Fibroblast of lung (primary cell): ENCODE measurements at regions not wholly inside any gene's neighbourhood (a gene's known extent, or its start where the extent isn't known, plus 50 kb on each side); places are given as distances from the start of the nearest gene placed in this dataset.

Experiments
- DNase-seq, 2 donors: peaks; one replicate each; pipeline versions ENCODE4 v3.0.0 to v3.0.0-alpha.2; 2010; ENCODE audit warnings: low read depth in 2 of 2
- H2AFZ ChIP-seq: 2 replicates; pipeline ENCODE4 v1.5.1; 2012; ENCODE audit warnings: low read length, control low read depth, inconsistent platforms
- H3K27ac ChIP-seq: 2 replicates; pipeline ENCODE4 v1.5.1; 2011; ENCODE audit warnings: low read length, control low read depth; ENCODE audit not compliant: insufficient read depth
- H3K27me3 ChIP-seq: 2 replicates; pipeline ENCODE4 v1.5.1; 2011; ENCODE audit warnings: mild to moderate bottlenecking, low read length; ENCODE audit not compliant: control insufficient read depth, insufficient read depth
- H3K36me3 ChIP-seq: 2 replicates; pipeline ENCODE4 v1.5.1; 2011; ENCODE audit warnings: low read length; ENCODE audit not compliant: control insufficient read depth, insufficient read depth
- H3K4me1 ChIP-seq: 2 replicates; pipeline ENCODE4 v1.5.1; 2011; ENCODE audit warnings: low read length; ENCODE audit not compliant: control insufficient read depth, insufficient read depth; ENCODE audit errors: extremely low read depth
- H3K4me2 ChIP-seq: 2 replicates; pipeline ENCODE4 v1.5.1; 2011; ENCODE audit warnings: low read length, control low read depth; ENCODE audit not compliant: insufficient read depth; ENCODE audit errors: extremely low read depth
- H3K4me3 ChIP-seq, 4 experiments: fragments of 200-600 bp in 1 of 4; sonication (generic) in 1 of 4; replicated peaks in 1 of 4; 2 replicates each; pipeline ENCODE4 v1.5.1; 2011 to 2016; ENCODE audit warnings: low read length in 4 of 4, low read depth in 3 of 4, mild to moderate bottlenecking in 3 of 4, control low read depth in 2 of 4, inconsistent platforms in 1 of 4, mixed read lengths in 1 of 4; ENCODE audit not compliant: insufficient read depth in 1 of 4; ENCODE audit errors: control extremely low read depth in 1 of 4
- H3K79me2 ChIP-seq: 2 replicates; pipeline ENCODE4 v1.5.1; 2012; ENCODE audit warnings: mild to moderate bottlenecking, low read length, inconsistent platforms; ENCODE audit not compliant: control insufficient read depth, insufficient read depth
- H3K9ac ChIP-seq: 2 replicates; pipeline ENCODE4 v1.5.1; 2011; ENCODE audit warnings: mild to moderate bottlenecking, low read length, control low read depth; ENCODE audit not compliant: insufficient read depth
- H3K9me3 ChIP-seq: 2 replicates; pipeline ENCODE4 v1.5.1; 2012; ENCODE audit warnings: low read depth, low read length; ENCODE audit not compliant: control insufficient read depth, insufficient read depth
- H4K20me1 ChIP-seq: 2 replicates; pipeline ENCODE4 v1.5.1; 2011; ENCODE audit warnings: low read length; ENCODE audit not compliant: control insufficient read depth, insufficient read depth; ENCODE audit errors: extremely low read depth
- EZH2 ChIP-seq: IDR thresholded peaks from 2 replicates; pipeline ENCODE4 v1.5.1; 2012; ENCODE audit warnings: low read length, control low read depth, mild to moderate bottlenecking; ENCODE audit errors: missing control alignments
- TF ChIP-seq, protein P1 (sequence below), 2 donors: IDR thresholded peaks in 1 of 2; conservative IDR thresholded peaks in 1 of 2; 1 replicate in 1 of 2; 2 replicates in 1 of 2; pipeline ENCODE4 v1.5.1; 2011 to 2012; ENCODE audit warnings: low read length in 2 of 2, control low read depth in 1 of 2, inconsistent platforms in 1 of 2, low read depth in 1 of 2, mild to moderate bottlenecking in 1 of 2

DNA sequence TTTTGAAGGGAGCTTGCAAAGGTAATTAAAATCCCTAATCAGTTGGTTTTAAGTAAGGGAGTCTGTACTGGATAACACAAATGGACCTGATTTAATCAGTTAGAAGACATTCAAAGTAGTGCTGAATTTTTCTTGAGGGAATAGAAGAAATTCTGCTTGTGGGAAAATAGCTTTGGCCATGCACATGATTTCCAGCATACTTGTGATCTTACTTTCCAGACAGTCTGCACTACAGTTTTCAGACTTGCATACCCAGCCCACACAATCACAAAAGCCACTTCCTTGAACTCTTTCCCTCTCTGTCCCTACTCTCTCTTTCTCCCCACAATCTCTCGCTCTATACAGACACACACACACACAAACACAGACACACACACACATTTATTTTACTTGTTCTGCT, 852.1 kb downstream of the PLA2G4A start:
- Histone ChIP-seq H3K9ac (no peak overlapping the region), H2AFZ (no peak overlapping the region)
- TF ChIP-seq, protein P1, sequence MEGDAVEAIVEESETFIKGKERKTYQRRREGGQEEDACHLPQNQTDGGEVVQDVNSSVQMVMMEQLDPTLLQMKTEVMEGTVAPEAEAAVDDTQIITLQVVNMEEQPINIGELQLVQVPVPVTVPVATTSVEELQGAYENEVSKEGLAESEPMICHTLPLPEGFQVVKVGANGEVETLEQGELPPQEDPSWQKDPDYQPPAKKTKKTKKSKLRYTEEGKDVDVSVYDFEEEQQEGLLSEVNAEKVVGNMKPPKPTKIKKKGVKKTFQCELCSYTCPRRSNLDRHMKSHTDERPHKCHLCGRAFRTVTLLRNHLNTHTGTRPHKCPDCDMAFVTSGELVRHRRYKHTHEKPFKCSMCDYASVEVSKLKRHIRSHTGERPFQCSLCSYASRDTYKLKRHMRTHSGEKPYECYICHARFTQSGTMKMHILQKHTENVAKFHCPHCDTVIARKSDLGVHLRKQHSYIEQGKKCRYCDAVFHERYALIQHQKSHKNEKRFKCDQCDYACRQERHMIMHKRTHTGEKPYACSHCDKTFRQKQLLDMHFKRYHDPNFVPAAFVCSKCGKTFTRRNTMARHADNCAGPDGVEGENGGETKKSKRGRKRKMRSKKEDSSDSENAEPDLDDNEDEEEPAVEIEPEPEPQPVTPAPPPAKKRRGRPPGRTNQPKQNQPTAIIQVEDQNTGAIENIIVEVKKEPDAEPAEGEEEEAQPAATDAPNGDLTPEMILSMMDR (conservative IDR thresholded peaks at IDR 0.05 in 1 of 2, IDR thresholded peaks at IDR 0.05 in 1 of 2; ENCODE audit: low read depth in 1 of 2, low read length in 2 of 2), result no peak
- no peak for TF ChIP-seq EZH2

DNA sequence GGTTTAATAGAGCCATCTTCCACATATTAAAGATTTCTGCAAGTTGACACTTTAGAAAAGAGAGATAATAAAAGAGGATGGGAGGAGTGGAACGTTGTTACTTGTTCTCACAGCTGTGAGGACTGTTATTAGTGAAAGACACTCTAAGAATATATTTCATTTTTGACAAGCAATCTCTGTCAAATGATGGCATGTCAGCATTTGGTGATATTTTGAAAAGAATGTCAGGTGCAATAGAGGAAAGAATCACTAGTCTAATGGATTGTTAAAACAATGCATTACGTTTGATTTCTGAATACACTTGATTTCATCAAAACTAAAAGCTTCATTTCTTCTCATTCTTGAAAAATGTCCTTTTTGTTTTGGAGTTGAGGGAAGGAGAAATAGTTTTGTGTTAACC, 853.4 kb downstream of the PLA2G4A start:
- no peak for TF ChIP-seq EZH2
- TF ChIP-seq, protein P1 (conservative IDR thresholded peaks at IDR 0.05 in 1 of 2, IDR thresholded peaks at IDR 0.05 in 1 of 2; ENCODE audit: low read depth in 1 of 2, low read length in 2 of 2), result no peak
- Histone ChIP-seq H3K79me2 (no peaks in the 10 kb centered on the region), H3K4me1 (no peaks in the 10 kb centered on the region), H3K36me3 (no peaks in the 10 kb centered on the region), H3K27ac (no peak overlapping the region), H3K9me3 (no peaks in the 10 kb centered on the region), H3K4me3 (no peak overlapping the region), H3K4me2 (no peak overlapping the region), H4K20me1 (no peaks in the 10 kb centered on the region), H3K9ac (no peak overlapping the region), H3K27me3 (no peaks in the 10 kb centered on the region), H2AFZ (no peak overlapping the region)
- DNase-seq, result no peak

More for the DNA sequence above, 852.1 kb downstream of the PLA2G4A start:
- no peaks in the 10 kb centered on the region for H3K9me3 ChIP-seq
- H3K4me3 ChIP-seq, result no peak overlapping the region
- no peak overlapping the region for H3K27ac ChIP-seq
- H3K27me3 ChIP-seq, result no peaks in the 10 kb centered on the region
- H3K79me2 ChIP-seq, result no peaks in the 10 kb centered on the region
- H4K20me1 ChIP-seq, result no peaks in the 10 kb centered on the region
- H3K4me2 ChIP-seq, result no peak overlapping the region
- H3K36me3 ChIP-seq, result no peaks in the 10 kb centered on the region
- DNase-seq, result peak; percentile 9 to 98
- H3K4me1 ChIP-seq, result no peaks in the 10 kb centered on the region

DNA sequence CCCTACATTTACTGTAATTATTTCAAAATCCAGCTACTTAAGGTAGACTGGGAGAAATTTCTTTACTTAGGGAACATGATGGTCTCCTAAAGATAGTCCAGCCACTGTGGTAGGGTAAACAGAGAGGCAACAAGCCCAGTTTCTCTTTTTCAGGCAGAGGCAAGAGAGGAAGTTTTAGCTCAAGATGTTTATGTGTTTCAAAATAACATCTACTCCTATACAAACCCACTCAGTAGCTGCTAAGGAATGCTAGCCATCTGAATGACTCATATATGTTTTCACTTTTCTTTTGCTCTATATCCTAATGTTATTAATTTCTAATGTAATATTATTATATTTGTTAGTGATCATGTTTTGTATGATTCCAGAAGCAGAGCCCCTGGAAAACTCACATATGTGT, 856.6 kb downstream of the PLA2G4A start:
- no peaks in the 10 kb centered on the region for H3K27me3 ChIP-seq
- H2AFZ ChIP-seq, result no peak overlapping the region
- no peaks in the 10 kb centered on the region for H3K36me3 ChIP-seq
- no peak overlapping the region for H3K27ac ChIP-seq
- no peak overlapping the region for H3K4me2 ChIP-seq
- H3K9ac ChIP-seq, result no peak overlapping the region
- no peaks in the 10 kb centered on the region for H3K9me3 ChIP-seq
- H4K20me1 ChIP-seq, result no peaks in the 10 kb centered on the region
- H3K4me1 ChIP-seq, result no peaks in the 10 kb centered on the region
- H3K4me3 ChIP-seq, result no peak overlapping the region
- TF ChIP-seq EZH2, result no peak
- TF ChIP-seq, protein P1 (conservative IDR thresholded peaks at IDR 0.05 in 1 of 2, IDR thresholded peaks at IDR 0.05 in 1 of 2; ENCODE audit: low read depth in 1 of 2, low read length in 2 of 2), result no peak
- peak; percentile 70 to 83 for DNase-seq
- H3K79me2 ChIP-seq, result no peaks in the 10 kb centered on the region
